HG03520 (cell line): ENCODE measurements at regions not wholly inside any gene's neighbourhood (a gene's known extent, or its start where the extent isn't known, plus 50 kb on each side); places are given as distances from the start of the nearest gene placed in this dataset.

Experiments
- ATAC-seq: cut with Tn5 transposase; IDR thresholded peaks from one replicate; pipeline ENCODE4 v1.9.1; 2021; ENCODE audit warnings: mild to moderate bottlenecking, moderate library complexity; ENCODE audit not compliant: unreplicated experiment

DNA sequence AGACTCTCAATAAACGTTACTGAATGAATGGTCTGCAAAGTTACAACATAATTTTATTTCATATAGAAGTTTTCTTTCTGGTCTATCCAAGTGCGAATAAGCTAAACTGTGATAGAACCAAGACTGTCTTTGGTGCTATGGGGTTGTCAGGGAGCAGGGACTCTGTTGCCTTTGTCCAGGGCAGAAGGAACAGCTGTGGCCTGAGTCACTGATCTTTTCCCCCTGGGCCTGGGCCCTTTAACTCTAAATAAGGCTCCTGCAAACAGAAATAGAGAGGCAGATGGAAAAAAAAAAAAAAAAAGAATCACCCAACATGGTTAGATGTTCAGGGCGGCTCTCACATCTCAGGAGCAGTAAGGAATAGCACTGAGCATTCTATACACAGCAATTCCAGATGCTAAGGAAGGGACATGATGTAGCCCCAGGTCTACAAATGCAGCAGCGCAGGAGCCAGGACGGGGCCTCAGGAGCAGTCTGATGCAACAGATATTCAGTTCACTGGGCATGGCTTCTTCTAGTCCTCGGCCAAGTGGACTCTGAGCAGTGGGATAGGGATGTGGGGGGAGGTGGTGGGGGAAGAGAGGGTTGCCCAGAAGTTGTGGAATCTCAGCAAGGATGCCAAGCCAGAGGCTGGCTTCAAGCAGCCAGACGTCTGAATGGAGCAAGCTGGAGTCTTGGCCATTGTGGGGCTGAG, 247.1 kb upstream of the SIX2 start:
- ATAC-seq: no peak

DNA sequence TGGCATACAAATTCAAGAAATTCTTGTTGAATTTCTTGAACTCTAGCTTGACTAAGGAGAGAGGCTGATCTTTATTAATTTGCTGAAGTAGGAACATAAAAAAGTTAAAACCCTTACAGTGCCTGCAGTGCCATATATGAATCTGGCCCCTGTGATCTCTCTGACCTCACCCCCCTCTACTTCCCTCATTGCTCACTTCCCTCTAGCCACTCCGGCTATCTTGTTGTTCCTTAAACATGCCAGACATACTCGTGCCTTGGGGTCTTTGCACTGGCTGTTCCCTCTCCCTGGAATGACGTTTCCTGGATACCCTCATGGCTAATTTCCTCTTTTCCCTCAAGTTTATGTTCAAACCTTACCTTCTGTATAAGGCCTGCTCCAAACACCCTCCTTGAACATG, 246.3 kb upstream of the SIX2 start:
- ATAC-seq: no peak

DNA sequence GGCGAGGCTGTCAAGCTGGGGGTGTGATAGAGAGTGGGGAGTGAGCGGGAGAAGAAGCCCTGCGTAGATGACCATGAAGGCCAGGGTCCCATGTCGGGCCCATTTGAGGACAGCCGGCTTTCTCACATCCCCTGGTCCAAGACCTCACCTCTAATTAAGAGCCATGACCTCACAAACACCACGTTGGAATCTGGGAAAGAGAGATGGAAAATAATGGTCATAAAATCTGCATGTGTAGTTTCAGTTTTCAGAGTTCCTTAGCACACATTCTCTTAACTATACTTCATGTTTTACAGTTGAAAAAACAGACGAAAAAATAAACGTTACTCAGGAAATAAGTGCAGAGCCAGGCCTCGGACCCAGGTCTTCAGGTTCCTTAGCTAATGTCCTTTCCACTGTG, 244.8 kb upstream of the SIX2 start:
- no peak for ATAC-seq

DNA sequence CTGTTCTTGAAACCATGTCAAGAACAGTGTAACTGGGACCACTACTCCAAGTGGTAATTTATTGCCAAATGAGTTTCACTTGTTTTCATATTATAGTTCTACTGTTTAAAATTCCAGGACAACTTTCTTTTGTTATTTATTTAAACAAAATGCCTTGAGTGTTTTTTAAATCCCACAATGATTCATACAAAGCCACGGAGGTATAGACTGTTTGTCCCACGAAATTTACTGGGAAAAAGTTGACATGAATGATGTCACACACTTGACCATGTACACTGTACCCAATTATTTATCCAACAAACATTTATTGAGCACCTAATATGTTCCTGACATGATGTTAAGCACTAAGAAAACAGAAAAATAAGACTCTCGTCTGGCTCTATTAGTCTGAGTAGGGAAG, 243.9 kb upstream of the SIX2 start:
- ATAC-seq: no peak

DNA sequence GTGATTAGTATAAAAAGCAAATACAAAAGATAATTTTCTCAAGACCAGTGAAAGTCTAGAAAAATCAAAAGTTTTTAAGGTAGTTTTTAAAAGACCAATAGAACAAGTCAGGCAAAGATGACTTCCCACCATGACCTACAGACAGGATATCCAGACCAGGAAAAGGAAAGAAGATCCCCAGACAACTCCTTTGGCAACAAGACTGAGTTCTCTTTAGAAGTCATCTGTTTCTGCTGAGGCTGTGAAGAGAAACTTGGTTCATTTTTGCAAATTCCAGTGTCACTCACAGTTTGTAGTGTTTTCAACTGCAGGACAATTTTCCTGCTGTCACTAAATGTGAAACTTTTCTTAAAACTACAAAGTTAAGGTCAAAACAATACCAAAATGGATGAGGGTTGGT, 240.9 kb upstream of the SIX2 start:
- ATAC-seq: no peak

DNA sequence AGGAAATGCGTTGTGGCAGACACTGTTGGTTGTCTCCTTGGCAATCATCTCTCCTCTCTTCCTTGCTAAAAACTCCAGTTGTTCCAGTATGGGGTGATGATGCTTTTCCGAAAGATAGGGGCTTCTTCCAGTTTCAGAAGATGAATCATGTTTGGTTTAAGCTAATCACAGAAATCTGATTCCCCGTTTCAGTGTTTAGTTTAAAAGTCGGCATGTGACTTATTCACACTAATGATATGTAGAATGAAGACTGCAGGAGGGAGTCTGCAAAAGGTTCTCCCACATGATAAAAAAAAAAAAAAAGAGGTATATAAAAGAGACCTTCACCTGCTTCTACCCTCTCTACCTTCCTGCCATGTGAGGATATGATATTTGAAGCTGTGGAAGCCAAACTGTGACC, 239.0 kb upstream of the SIX2 start:
- no peak for ATAC-seq

DNA sequence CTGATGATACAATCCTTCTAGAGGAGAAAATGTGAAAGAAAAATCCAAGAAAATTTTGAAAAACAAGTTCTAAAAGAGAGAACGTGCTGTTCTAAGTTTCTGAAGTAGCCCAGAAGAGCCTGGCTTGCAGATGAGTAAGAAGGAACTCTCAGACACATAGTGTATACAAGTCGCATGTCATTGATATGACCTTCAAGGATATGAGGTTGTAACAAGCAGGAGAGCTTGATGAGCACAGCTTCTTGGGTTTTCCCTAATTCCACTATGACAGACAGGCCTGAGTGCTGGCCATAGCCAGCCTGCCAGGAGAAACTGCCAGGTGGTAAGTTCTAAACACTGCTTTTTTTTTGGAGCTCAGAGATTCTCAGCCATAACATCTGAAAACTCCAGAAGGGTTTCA, 235.7 kb upstream of the SIX2 start:
- no peak for ATAC-seq

DNA sequence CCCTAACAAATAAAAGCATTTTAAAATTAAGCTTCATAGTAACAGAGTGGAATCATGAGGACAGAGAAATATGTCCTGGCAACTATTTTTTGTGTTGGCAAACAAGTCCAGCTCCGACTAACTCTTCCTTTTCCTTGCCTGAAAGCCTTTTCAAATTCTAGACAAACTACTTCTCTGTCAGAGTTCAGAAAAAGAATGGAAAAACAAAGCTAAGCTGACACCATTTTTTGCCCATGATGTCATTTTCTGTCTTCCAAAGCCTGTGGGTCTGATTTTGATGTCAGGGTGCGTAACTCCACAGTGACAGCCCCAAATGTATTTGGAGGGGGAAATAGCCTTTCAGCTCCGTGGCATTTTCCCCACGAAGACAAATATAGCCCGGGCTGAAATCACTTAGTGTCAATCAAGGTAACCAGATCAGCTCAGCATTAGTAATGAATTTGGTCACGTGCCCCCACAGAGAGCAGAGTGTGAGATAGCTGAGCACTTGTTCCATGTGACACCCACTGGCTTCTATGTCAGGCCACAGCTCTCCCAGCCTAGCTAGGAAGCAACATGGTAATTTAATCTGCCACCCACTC, 233.0 kb upstream of the SIX2 start:
- no peak for ATAC-seq

DNA sequence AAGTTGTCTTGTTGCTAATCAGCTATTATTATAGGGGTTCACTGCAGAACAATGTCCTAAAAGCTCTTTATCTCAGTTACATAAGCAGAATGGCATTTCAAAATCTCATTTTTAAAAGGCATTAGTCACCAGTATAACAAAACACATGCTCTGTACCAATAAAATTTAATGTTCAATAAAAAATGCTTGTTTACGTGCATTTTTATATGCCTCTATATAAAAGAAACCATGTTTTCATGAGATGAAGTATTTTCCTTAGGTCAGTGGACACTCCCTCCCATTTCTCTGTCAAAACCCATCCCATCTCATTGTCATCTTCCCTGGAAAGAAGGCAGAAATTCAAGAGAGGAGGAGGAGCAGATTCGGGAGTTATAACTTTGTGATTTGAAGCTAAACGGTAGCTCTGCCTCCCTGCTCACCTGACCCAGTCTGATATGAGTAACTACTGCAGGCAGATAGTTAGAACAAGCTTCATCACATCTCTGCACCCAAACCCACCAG, 231.9 kb upstream of the SIX2 start:
- no peak for ATAC-seq

DNA sequence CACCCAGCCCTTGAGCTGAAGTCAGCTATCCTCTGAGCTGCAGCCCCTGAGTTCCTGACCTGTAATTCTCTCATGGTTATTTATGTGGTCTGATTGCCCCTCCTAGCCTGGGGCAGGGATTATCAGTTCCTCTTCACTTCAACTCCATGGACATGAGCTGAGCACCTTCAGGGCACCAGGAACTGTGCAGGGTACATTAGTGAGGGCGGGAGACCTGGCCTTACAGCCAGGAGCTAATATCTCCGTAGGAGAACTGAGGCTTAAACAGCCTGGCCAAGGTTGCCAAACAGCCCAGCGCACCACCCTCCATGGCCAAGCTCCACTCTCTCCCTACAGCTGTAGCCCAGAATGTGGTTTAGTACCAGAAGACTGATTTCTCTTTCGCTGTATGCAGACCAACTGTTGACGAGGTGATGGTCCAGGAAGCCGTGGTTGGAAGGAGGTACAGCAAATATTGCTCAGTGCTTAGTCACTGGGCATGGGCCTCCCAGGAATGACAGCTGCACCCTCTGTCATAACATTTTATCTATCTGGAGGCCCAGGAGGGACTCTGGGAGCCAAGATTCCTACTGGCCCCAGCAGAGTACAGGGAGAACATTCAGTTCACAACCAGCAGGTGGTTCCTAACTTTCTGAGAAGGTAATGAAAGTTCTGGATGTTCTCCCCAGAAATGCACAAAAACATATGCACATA, 228.7 kb upstream of the SIX2 start:
- no peak for ATAC-seq

DNA sequence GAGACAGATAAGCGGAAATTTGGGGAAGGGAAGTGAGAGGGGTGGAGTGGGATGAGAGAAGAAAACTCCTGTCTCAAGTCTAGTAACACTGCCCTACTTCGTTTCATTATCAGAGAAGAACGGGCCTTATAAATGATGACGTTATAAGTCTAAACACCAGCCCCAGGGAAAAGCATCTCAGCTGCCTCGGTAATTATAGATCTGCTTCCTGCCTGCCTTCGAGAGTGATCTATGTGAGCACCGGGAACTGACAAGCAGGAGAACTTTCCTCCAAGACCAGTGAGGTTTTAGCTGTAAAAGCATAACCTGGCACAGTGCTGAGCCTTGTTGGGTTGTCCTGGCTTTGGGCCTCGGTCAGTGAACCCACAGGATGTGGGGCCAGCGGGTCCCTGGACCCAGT, 227.9 kb upstream of the SIX2 start:
- no peak for ATAC-seq

DNA sequence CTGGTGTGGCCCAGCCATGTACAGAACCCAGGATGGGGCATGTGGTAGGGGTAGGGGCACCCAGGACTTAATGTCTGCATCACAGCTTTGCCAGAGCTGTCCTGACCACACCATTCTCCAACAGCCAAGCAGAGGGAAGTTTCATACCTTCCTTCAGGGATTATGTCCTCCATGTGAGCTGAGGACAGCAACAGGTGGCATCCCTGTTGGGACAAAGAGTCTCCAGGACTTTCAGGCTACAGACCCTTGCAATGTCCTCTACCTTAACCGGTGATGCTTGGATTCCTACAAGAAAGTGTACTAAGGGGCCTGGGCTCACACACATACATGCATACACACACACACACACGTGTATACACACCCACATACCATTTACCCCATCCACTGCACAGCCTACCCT, 227.0 kb upstream of the SIX2 start:
- no peak for ATAC-seq

DNA sequence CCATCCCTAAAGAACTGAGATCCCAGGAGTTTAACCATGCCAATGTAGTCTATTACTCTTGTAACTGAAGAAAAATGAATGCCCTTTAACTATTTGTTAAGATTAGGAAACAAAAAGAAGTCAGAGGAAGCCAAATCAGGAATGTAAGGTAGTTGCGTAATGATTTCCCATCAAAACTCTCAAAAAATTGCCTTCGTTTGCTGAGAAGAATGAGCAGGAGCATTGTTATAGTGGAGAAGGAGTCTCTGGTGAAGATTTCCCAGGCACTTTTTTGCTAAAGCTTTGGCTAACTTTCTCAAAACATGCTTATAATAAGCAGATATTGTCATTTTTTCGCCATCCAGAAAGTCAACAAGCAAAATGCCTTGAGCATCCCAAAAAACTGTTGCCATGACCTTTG, 224.0 kb upstream of the SIX2 start:
- no peak for ATAC-seq

DNA sequence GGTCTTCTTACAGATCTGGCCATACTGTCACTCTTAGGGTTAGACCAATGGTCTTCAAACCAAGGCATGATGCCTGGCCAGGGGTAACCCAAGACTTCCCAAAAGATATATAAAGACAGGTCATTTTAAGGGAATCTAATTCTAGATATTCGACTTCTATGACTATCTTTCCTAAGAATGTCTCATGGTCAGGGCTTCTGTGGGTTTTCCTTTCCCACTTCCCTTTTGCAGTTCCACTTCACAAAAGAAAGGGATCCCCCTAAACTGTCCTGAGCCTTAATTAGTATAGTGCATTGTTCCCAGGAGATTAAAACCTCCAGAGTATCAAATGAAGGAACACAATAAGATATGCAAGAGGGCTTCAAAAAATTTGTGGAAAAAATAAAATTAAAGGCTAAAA, 223.6 kb upstream of the SIX2 start:
- ATAC-seq: no peak

DNA sequence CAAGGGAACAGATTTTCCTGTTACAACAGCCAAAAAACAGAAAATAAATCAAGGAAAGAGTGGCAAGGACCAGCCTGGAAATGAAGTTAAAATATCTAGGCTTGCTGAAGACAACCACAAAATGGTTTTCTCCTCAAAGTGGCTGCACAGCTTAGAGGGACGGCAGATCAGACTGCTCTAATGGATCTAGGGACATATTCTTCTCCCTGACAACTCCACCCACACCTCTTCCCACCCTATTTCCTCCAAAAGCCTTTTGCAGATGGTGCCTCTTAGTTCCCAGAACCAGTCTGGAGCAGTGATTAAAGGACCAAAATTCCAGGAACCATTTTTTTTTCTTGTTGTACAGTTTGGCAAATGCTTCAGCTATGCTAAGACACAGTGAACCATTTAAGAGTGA, 220.2 kb upstream of the SIX2 start:
- no peak for ATAC-seq

DNA sequence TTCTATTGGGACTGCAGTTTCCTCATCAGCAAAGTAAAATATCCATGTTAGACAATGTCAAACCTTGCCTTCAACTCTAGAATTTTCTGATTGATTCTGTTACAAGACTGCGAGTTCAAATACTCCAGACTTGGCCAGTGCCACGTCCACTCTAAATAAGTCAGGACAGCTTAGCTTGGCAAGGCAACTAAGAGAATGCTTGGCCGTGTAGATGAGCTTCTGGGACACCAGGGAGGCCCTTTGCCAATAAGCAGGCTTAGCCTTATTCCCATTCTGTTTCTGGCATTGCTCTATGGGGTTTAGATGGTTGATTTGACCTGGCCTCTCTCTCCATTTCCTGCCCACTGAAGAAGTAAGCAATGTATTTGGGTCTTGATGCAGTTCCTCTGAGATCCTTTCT, 218.1 kb upstream of the SIX2 start:
- no peak for ATAC-seq

DNA sequence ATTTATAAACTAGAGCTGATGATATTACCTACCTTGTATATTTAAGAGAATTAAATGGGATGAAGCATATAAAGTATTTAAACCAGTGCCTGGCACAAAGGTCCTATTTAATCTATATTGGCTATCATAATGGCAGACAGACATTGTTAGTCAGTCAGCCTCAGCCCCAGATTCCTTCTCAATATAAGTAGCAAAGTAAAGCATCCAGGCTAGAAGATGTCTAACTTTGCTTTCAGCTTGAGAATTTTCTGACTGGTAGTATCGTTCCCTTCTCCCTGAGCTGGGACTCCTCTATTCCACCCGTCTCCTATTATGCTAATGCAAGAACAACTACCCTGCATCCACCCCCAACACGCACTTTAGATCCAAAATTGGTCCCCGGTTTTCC, 215.7 kb upstream of the SIX2 start:
- ATAC-seq: no peak

DNA sequence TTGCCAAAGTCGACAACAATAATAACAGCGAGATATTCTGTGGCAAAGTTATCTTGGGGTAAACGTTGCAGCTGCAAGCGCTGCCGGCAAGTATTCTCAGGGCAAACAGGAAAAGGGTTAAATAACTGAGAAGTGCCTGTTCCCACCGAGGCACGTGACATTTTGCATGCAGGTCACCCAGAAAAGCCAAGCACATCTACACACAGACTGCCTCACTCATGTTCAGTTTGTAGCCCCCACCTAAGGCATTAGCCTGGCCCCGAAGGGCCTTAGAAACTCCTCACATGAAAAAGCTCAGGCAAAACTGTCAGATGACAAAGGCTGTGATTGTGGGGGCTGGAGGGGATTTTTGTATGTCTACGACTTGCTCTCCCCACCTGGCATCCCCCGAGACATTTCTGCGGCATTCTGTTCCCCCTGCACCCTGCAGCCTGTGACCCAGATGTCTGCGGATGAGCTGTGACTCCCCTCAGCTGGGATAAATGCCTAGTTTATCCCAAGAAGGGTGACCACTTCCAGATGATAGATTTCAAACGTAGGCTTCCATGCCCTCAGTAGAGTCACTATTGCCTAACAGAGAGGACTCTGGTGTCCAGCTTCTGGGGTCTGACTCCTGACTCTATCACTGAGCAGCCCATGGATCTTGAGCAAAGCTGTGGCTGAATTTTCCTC, 215.2 kb upstream of the SIX2 start:
- ATAC-seq: no peak

DNA sequence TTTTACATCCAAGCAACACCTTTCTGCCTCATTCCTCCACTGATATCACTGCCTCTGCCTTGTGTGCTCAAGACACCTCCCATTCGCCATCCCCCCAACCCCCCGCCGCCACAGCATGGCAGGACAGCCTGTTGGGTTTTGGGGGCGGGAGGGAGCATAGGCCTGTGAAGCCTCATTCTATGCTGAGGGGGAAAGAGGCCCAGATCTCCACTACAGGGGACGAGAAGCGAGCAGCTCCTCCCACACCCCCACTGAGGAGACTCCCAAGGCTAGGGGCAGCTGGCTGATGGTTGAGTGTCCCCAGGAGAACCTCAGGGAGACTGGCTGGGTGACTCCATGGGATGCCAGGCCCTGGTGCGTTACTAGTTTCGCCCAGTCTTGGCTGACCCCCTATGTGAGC, 214.3 kb upstream of the SIX2 start:
- no peak for ATAC-seq

DNA sequence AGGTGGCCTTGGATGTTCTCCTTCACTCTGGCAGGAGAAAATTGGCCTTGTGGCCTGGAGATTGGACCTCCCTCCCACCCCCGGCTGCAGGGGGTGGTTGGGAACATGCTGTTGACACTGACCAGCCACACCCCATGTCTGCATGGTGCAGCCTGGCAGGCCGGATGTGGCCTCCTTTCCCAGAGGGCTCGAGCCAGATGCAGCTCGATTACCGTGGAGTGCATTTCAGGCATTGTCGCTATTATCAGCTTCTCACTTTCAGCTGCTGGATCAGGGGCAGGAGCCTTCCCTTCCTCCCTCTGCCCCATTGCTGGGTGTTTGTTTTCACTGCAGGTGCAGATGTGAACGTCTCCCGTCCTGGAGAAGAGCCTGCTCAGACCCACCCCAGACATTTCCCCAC, 211.0 kb upstream of the SIX2 start:
- ATAC-seq: no peak

DNA sequence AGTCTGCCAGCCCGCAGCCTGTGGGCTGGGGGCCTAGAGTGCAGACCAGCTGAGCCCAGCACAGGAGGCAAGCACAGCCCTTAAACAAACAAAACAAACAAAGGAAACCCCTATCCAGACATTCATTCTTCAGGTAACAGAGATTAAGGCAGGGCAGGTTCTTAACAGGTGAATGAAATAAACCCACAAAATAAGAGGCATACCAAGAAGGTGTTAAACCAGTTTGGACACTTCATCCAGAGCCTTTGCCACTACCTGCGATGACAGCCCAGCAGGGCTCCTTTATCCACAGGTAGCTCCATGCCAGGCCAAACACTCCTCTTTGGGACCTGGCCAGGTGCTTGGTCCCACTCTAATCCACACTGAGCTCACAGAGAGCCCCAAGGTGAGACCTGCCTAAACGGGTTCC, 209.7 kb upstream of the SIX2 start:
- no peak for ATAC-seq

DNA sequence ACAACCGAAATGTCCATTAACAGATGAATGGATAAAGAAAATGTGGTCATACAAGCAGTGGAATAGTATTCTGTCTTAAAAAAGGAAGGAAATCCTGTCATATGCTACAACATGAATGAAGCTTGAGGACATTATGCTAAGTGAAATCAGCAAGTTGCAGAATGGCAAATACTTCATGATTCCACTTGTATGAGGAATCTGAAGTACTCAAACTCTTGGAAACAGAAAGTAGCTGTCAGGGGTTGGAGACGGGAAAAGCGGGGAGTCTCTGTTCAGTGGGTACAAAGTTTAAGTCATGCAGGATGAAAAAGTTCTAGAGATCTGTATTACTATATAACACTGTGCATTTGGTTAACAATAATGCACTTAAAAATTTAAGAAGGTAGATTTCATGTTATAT, 209.0 kb upstream of the SIX2 start:
- ATAC-seq: no peak
